ENCODE measurements at regions not wholly inside any gene's neighbourhood (a gene's known extent, or its start where the extent isn't known, plus 50 kb on each side); places are given as distances from the start of the nearest gene placed in this dataset.

GRCh38 chr5:54799645-54800044 is 185.7 kb downstream of the ESM1 start:
- TF ChIP-seq, protein P1, sequence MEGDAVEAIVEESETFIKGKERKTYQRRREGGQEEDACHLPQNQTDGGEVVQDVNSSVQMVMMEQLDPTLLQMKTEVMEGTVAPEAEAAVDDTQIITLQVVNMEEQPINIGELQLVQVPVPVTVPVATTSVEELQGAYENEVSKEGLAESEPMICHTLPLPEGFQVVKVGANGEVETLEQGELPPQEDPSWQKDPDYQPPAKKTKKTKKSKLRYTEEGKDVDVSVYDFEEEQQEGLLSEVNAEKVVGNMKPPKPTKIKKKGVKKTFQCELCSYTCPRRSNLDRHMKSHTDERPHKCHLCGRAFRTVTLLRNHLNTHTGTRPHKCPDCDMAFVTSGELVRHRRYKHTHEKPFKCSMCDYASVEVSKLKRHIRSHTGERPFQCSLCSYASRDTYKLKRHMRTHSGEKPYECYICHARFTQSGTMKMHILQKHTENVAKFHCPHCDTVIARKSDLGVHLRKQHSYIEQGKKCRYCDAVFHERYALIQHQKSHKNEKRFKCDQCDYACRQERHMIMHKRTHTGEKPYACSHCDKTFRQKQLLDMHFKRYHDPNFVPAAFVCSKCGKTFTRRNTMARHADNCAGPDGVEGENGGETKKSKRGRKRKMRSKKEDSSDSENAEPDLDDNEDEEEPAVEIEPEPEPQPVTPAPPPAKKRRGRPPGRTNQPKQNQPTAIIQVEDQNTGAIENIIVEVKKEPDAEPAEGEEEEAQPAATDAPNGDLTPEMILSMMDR (IDR thresholded peaks at IDR 0.05), result no peak
- no peak for TF ChIP-seq POLR2AphosphoS5 (IDR thresholded peaks at IDR 0.05)

Data from esophagus muscularis mucosa (tissue), 3 donors.